ENCODE measurements at regions not wholly inside any gene's neighbourhood (a gene's known extent, or its start where the extent isn't known, plus 50 kb on each side); places are given as distances from the start of the nearest gene placed in this dataset.

- TF ChIP-seq CTCF (IDR thresholded peaks at IDR 0.05; ENCODE audit: low read depth, low read length): no peak
- no peaks in the 10 kb centered on the region for H3K9me3 ChIP-seq (ENCODE audit: low read depth)
- no peaks in the 10 kb centered on the region for H3K27me3 ChIP-seq
- DNase-seq (ENCODE audit: low read depth in 1 of 2, low spot score in 1 of 2): no peak
- no peaks in the 10 kb centered on the region for H3K36me3 ChIP-seq
- no peak overlapping the region for H3K27ac ChIP-seq
- no peak overlapping the region for H3K4me3 ChIP-seq
- H3K4me1 ChIP-seq (ENCODE audit: low read depth): peaks cover 5% of the 10 kb centered on the region
Observed at GRCh38 chr6:150673720-150674346, 74.1 kb downstream of the PLEKHG1 start.

GRCh38 chr6:150676344-150676743, 76.7 kb downstream of the PLEKHG1 start:
- Histone ChIP-seq H3K27ac (no peak overlapping the region), H3K4me3 (no peak overlapping the region), H3K4me1 (ENCODE audit: low read depth) (no peaks in the 10 kb centered on the region), H3K27me3 (no peaks in the 10 kb centered on the region), H3K36me3 (no peaks in the 10 kb centered on the region), H3K9me3 (ENCODE audit: low read depth) (no peaks in the 10 kb centered on the region)
- no peak for DNase-seq (ENCODE audit: low read depth in 1 of 2, low spot score in 1 of 2)
- TF ChIP-seq CTCF (IDR thresholded peaks at IDR 0.05; ENCODE audit: low read depth, low read length): no peak

DNA sequence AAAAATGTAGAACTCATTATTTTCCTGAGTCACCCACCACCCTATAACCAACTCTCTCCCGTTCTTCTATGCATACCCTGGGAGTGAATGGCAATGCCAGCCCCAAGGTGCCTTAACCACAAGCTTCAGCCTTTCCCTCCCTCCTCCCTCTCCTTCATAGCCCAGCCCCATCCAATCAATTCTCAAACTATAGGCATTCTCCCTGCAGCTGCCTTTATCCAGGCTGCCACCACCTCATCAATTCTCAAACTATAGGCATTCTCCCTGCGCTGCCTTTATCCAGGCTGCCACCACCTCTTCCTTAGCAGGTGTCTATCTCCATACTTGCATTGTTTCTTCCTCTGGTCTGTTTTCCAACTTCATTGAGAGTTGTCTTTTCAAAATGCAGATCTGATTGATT, 77.1 kb downstream of the PLEKHG1 start:
- no peak for TF ChIP-seq CTCF (IDR thresholded peaks at IDR 0.05; ENCODE audit: low read depth, low read length)
- no peaks in the 10 kb centered on the region for H3K9me3 ChIP-seq (ENCODE audit: low read depth)
- no peak overlapping the region for H3K4me3 ChIP-seq
- H3K4me1 ChIP-seq (ENCODE audit: low read depth): no peaks in the 10 kb centered on the region
- no peak for DNase-seq (ENCODE audit: low read depth in 1 of 2, low spot score in 1 of 2)
- H3K27ac ChIP-seq: no peak overlapping the region
- no peaks in the 10 kb centered on the region for H3K36me3 ChIP-seq
- H3K27me3 ChIP-seq: no peaks in the 10 kb centered on the region

DNA sequence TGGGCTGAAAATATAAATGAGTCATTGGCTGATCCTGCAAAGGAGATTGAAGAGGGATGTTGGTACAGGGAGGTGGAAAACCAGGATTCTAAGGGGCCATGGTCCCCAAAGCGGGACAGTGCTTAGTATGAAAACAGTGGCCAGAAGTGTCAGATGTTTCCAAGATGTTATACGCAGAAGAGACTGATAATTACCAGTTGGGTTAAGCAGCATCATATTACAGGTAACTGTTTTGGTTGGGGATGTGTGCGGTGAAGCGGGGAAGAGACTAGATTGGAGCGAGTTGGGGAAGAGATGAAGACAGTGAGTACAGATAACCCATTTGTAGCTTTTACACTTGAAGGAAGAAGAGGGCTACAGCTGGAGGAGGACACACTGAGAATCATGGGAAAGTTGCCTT, 80.8 kb downstream of the PLEKHG1 start:
- Histone ChIP-seq H3K4me3 (no peak overlapping the region), H3K27me3 (no peaks in the 10 kb centered on the region), H3K9me3 (ENCODE audit: low read depth) (no peaks in the 10 kb centered on the region), H3K36me3 (no peaks in the 10 kb centered on the region), H3K4me1 (ENCODE audit: low read depth) (no peaks in the 10 kb centered on the region), H3K27ac (no peak overlapping the region)
- no peak for DNase-seq (ENCODE audit: low read depth in 1 of 2, low spot score in 1 of 2)
- TF ChIP-seq CTCF (IDR thresholded peaks at IDR 0.05; ENCODE audit: low read depth, low read length): no peak

DNA sequence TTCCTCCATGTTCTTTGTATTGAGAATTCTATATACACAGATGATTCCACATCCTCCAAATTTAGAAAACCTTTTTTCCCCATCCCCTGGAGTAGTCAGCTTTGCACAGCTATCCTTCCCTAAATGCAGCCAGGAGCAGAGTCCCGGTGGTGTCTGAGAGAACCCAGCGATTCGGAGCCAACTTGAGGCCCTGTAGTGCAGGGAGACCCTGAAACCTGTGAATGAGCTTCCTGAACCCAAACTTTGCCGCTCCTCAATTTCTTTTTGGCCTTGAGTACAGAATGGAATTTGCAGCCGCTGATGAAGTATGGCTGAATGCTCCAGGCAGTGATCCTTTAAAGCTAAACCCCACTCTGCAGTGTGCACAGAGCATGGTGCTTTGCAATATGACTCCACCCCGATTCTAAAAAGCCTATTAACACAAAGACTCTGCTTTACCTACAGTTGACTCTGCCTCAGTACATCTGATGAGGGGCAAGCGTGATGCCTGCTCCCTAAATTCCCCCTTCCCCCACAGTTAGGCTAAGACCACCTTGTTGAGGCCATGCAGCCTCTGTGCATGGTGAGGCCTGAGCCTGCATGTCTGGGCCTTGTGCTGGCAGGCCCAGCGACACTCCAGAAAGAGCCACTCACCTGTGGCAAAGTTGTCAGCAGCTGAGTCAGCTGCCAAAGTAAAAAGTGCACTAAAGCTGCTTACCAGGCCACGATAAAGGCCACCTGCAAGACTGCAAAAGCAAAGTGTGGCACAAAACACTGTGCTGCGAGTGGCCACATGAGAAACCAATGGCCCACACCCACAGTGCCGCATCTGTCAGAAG, 82.1 kb downstream of the PLEKHG1 start:
- Histone ChIP-seq H3K36me3 (no peaks in the 10 kb centered on the region), H3K4me1 (ENCODE audit: low read depth) (no peaks in the 10 kb centered on the region), H3K27me3 (no peaks in the 10 kb centered on the region), H3K27ac (no peak overlapping the region), H3K4me3 (no peak overlapping the region), H3K9me3 (ENCODE audit: low read depth) (no peaks in the 10 kb centered on the region)
- no peak for TF ChIP-seq CTCF (IDR thresholded peaks at IDR 0.05; ENCODE audit: low read depth, low read length)
- DNase-seq (ENCODE audit: low read depth in 1 of 2, low spot score in 1 of 2): no peak

Data from cardiac muscle cell (in vitro differentiated cells and primary cell).